OCI-LY7 (cell line): ENCODE measurements at regions not wholly inside any gene's neighbourhood (a gene's known extent, or its start where the extent isn't known, plus 50 kb on each side); places are given as distances from the start of the nearest gene placed in this dataset.

ENCODE experiments used
- BruUV-seq: library from RNA; stranded (reverse); fragments of 400-500 nt; replicated peaks from 2 replicates; lab custom pipeline; 2021; lab: Mats Ljungman, UMichigan
- CTCF ChIA-PET: fragments of 300-600 bp; sonication (Branson Sonifier 250); formaldehyde crosslinking; loops from one replicate; lab custom pipeline; 2022; ENCODE audit warnings: antibody characterized with exemption; ENCODE audit not compliant: unreplicated experiment; lab: Charles Lee
- POLR2A ChIA-PET: fragments of 300-600 bp; sonication (Branson Sonifier 250); formaldehyde crosslinking; loops from one replicate; lab custom pipeline; 2022; ENCODE audit warnings: antibody characterized with exemption; lab: Charles Lee
- DNase-seq: peaks from one replicate; pipeline ENCODE4 v3.0.0-alpha.2; 2015; ENCODE audit warnings: low spot score
- H2AFZ ChIP-seq: fragments of 200-600 bp; sonication (generic), shearing (Covaris generic); 2 replicates; pipeline ENCODE4 v1.6.1; 2014; ENCODE audit warnings: mild to moderate bottlenecking, antibody characterized with exemption, low read length, moderate library complexity
- H3K27ac ChIP-seq: fragments of 200-600 bp; sonication (generic); 2 replicates; pipeline ENCODE4 v1.5.1; 2014; ENCODE audit warnings: mixed run types, low read depth, mild to moderate bottlenecking, moderate library complexity, low read length, inconsistent platforms; ENCODE audit not compliant: poor library complexity, severe bottlenecking
- H3K36me3 ChIP-seq: fragments of 200-600 bp; sonication (generic); 2 replicates; pipeline ENCODE4 v1.6.1; 2014; ENCODE audit warnings: mild to moderate bottlenecking, antibody characterized with exemption, low read length, moderate library complexity, mixed read lengths; ENCODE audit not compliant: insufficient read depth
- H3K4me1 ChIP-seq: fragments of 200-600 bp; sonication (generic); 2 replicates; pipeline ENCODE4 v1.5.1; 2014; ENCODE audit warnings: mild to moderate bottlenecking, low read length; ENCODE audit not compliant: insufficient read depth, poor library complexity, severe bottlenecking
- H3K4me2 ChIP-seq: fragments of 200-600 bp; sonication (generic); 2 replicates; pipeline ENCODE4 v1.6.1; 2014; ENCODE audit warnings: mild to moderate bottlenecking, low read length
- H3K4me3 ChIP-seq: fragments of 200-600 bp; sonication (generic); 2 replicates; pipeline ENCODE4 v1.5.1; 2014; ENCODE audit warnings: mild to moderate bottlenecking, low read depth, low read length; ENCODE audit not compliant: poor library complexity, severe bottlenecking
- H3K79me2 ChIP-seq: fragments of 200-600 bp; sonication (generic); 2 replicates; pipeline ENCODE4 v1.6.1; 2016; ENCODE audit warnings: low read depth, mild to moderate bottlenecking, low read length, moderate library complexity, mixed read lengths; ENCODE audit not compliant: insufficient read depth
- H3K9me2 ChIP-seq: fragments of 200-600 bp; sonication (generic); 2 replicates; pipeline ENCODE4 v1.6.1; 2016; ENCODE audit warnings: mild to moderate bottlenecking, low read length, mixed read lengths; ENCODE audit not compliant: insufficient read depth
- H3K9me3 ChIP-seq: fragments of 200-600 bp; sonication (generic); 2 replicates; pipeline ENCODE4 v1.6.1; 2014; ENCODE audit warnings: mild to moderate bottlenecking, mixed run types, low read length, mixed read lengths
- H4K20me1 ChIP-seq: fragments of 200-600 bp; sonication (generic); 2 replicates; pipeline ENCODE4 v1.6.1; 2014; ENCODE audit warnings: mild to moderate bottlenecking, antibody characterized with exemption, low read length, moderate library complexity, mixed read lengths; ENCODE audit not compliant: insufficient read depth
- CTCF ChIP-seq: fragments of 200-600 bp; sonication (generic); conservative IDR thresholded peaks from 2 replicates; pipeline ENCODE4 v1.5.1; 2014; ENCODE audit warnings: mild to moderate bottlenecking, antibody characterized with exemption, low read length, moderate library complexity, mixed read lengths
- EZH2phosphoT487 ChIP-seq: fragments of 200-600 bp; sonication (generic); IDR thresholded peaks from 2 replicates; pipeline ENCODE4 v1.6.1; 2018; ENCODE audit warnings: low read depth, borderline replicate concordance, mild to moderate bottlenecking, mixed run types, antibody characterized with exemption, low read length, moderate library complexity, mixed read lengths
- intact Hi-C: fragments of 100-400 bp; cut with micrococcal nuclease; formaldehyde crosslinking; loops from one replicate; pipeline ENCODE4 v1.10.0; 2022; ENCODE audit not compliant: unreplicated experiment

- POLR2A ChIA-PET, result no interaction called here
- Histone ChIP-seq H3K36me3 (no peaks in the 10 kb centered on the region), H3K9me3 (no peaks in the 10 kb centered on the region), H2AFZ (no peak overlapping the region), H3K4me1 (no peaks in the 10 kb centered on the region), H3K4me3 (no peak overlapping the region), H3K4me2 (no peak overlapping the region), H3K27ac (no peak overlapping the region), H3K79me2 (no peaks in the 10 kb centered on the region), H4K20me1 (no peaks in the 10 kb centered on the region), H3K9me2 (no peaks in the 10 kb centered on the region)
- DNase-seq, result no peak
- BruUV-seq, result no TSS peak
- intact Hi-C loops, result no loop called here
- CTCF ChIA-PET, result no interaction called here
- TF ChIP-seq EZH2phosphoT487 (no peak), CTCF (no peak)
These were observed 62.0 kb upstream of the CRHR1 start for GRCh38 chr17:45722161-45722560.

GRCh38 chr17:45729294-45729907 is 54.7 kb upstream of the CRHR1 start:
- no peak for TF ChIP-seq CTCF
- TF ChIP-seq EZH2phosphoT487, result no peak
- CTCF ChIA-PET, result no interaction called here
- DNase-seq, result no peak
- H4K20me1 ChIP-seq, result no peaks in the 10 kb centered on the region
- H3K4me2 ChIP-seq, result no peak overlapping the region
- no peak overlapping the region for H3K27ac ChIP-seq
- no peaks in the 10 kb centered on the region for H3K9me3 ChIP-seq
- no peak overlapping the region for H3K4me3 ChIP-seq
- intact Hi-C loops, result no loop called here
- BruUV-seq, result no TSS peak
- POLR2A ChIA-PET, result no interaction called here
- no peaks in the 10 kb centered on the region for H3K4me1 ChIP-seq
- no peaks in the 10 kb centered on the region for H3K79me2 ChIP-seq
- H3K9me2 ChIP-seq, result no peaks in the 10 kb centered on the region
- H2AFZ ChIP-seq, result no peak overlapping the region
- no peaks in the 10 kb centered on the region for H3K36me3 ChIP-seq

- no peaks in the 10 kb centered on the region for H3K79me2 ChIP-seq
- no peak overlapping the region for H2AFZ ChIP-seq
- H3K27ac ChIP-seq, result no peak overlapping the region
- no peaks in the 10 kb centered on the region for H3K9me2 ChIP-seq
- intact Hi-C loops, result no loop called here
- ChIA-PET CTCF (no interaction called here), POLR2A (interaction anchor here (0.7 kb wide), 1 partner anchor 1119 kb away, joined by 3 read pairs; no protein-coding TSS in a partner anchor)
- H3K4me2 ChIP-seq, result no peak overlapping the region
- no peak overlapping the region for H3K4me3 ChIP-seq
- no peaks in the 10 kb centered on the region for H3K36me3 ChIP-seq
- no peak for TF ChIP-seq EZH2phosphoT487
- no peak for TF ChIP-seq CTCF
- no peaks in the 10 kb centered on the region for H3K4me1 ChIP-seq
- no TSS peak for BruUV-seq
- H3K9me3 ChIP-seq, result no peaks in the 10 kb centered on the region
- no peak for DNase-seq
- no peaks in the 10 kb centered on the region for H4K20me1 ChIP-seq
These were observed 53.9 kb upstream of the CRHR1 start for GRCh38 chr17:45730192-45730591.
